Naive thymus-derived CD8-positive, alpha-beta T cell (primary cell): ENCODE measurements at regions not wholly inside any gene's neighbourhood (a gene's known extent, or its start where the extent isn't known, plus 50 kb on each side); places are given as distances from the start of the nearest gene placed in this dataset.

Experiments used
- ATAC-seq, 2 donors: fragments of 150-1000 bp; cut with Tn5 transposase in 1 of 2; sonication (Bioruptor Pico), chemical (Tn5 transposase) in 1 of 2; 1 replicate in 1 of 2; 2 replicates in 1 of 2; pipeline ENCODE4 v1.10.0; 2021; ENCODE audit warnings: mild to moderate bottlenecking in 2 of 2, moderate library complexity in 2 of 2
- POLR2A ChIA-PET: fragments of 350-600 bp; sonication (Branson Sonifier 250); formaldehyde crosslinking; loops from one replicate; lab custom pipeline; 2021; ENCODE audit warnings: antibody characterized with exemption; lab: Charles Lee
- DNase-seq, 10 donors: peaks; one replicate each; pipeline versions ENCODE4 v3.0.0 to v3.0.0-alpha.2; 2020 to 2022
- H3K27ac Mint-ChIP-seq, 10 donors: one replicate each; pipeline ENCODE4 v1.8.0; 2020 to 2022; ENCODE audit warnings: mild to moderate bottlenecking in 10 of 10, mixed read lengths in 10 of 10, moderate library complexity in 4 of 10, inconsistent platforms in 1 of 10
- H3K27me3 Mint-ChIP-seq, 5 donors: one replicate each; pipeline ENCODE4 v1.8.0; 2021 to 2022; ENCODE audit warnings: mixed read lengths in 5 of 5
- H3K36me3 Mint-ChIP-seq, 3 donors: one replicate each; pipeline ENCODE4 v1.8.0; 2020 to 2022; ENCODE audit warnings: mixed read lengths in 3 of 3, mild to moderate bottlenecking in 2 of 3, inconsistent platforms in 1 of 3
- H3K4me1 Mint-ChIP-seq, 4 donors: one replicate each; pipeline ENCODE4 v1.8.0; 2021 to 2022; ENCODE audit warnings: mixed read lengths in 4 of 4
- H3K4me3 Mint-ChIP-seq, 10 donors: one replicate each; pipeline ENCODE4 v1.8.0; 2020 to 2022; ENCODE audit warnings: mild to moderate bottlenecking in 10 of 10, mixed read lengths in 10 of 10, moderate library complexity in 6 of 10, inconsistent platforms in 1 of 10
- H3K9me3 Mint-ChIP-seq, 9 donors: one replicate each; pipeline ENCODE4 v1.8.0; 2020 to 2022; ENCODE audit warnings: mixed read lengths in 9 of 9, mild to moderate bottlenecking in 3 of 9, inconsistent platforms in 1 of 9, moderate library complexity in 1 of 9

DNA sequence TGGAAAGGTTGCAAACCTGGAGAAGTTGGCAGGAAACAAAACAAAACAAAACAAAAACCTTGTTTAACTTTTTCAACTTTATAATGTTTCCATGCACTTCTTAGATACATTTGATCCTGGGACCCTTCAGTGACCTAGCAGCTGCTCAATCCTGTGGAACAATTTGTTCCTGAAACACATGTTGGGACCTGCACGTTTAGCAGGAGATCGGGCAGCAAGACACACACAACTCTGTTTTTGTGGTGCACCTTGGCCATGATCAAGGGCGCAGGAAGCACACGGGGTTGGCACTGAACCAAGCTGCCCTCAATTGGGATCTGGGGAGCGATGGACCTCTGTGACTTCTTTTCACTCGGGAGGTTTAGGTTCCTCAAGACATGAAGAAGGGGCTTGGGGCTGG lies 268.7 kb downstream of the LOXHD1 start:
- ATAC-seq = no peak
- POLR2A ChIA-PET = no interaction called here
- Mint-ChIP-seq H3K36me3 (no peaks in the 10 kb centered on the region), H3K9me3 (no peaks in the 10 kb centered on the region), H3K4me1 (peaks cover 0 to 7% (median 0%) of the 10 kb centered on the region in 4 donors), H3K4me3 (no peak overlapping the region), H3K27ac (no peak overlapping the region), H3K27me3 (peaks cover 0 to 4% (median 0%) of the 10 kb centered on the region in 5 donors)
- DNase-seq = no peak

DNA sequence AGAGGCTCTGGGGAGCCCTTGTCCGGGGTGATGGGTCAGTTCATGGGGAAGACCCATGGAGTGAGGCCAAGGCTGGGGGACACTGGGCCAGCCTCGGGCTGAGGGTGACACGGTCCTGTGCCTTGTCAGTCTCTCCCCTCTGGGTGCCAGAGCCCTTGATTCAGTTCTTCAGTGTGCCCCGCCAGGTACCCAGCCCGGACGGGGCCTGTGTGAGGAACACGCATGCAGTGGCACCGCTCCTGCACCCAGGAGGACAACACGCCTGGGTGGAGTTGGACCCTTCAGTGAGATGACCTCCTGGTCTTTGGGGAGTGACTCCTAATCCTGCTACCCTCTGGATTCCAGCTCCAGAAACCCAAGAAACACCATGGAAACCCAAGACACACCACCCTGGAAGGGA lies 264.4 kb downstream of the LOXHD1 start:
- no peaks in the 10 kb centered on the region for H3K9me3 Mint-ChIP-seq
- no peak for DNase-seq
- peaks cover 4 to 6% (median 5%) of the 10 kb centered on the region in 4 donors for H3K4me1 Mint-ChIP-seq
- no peak for ATAC-seq
- no peaks in the 10 kb centered on the region for H3K36me3 Mint-ChIP-seq
- POLR2A ChIA-PET = no interaction called here
- H3K4me3 Mint-ChIP-seq = no peak overlapping the region
- H3K27me3 Mint-ChIP-seq = no peaks in the 10 kb centered on the region
- H3K27ac Mint-ChIP-seq = no peak overlapping the region

GRCh38 chr18:46393230-46393629 lies 263.8 kb downstream of the LOXHD1 start:
- H3K4me3 Mint-ChIP-seq = no peak overlapping the region
- H3K27me3 Mint-ChIP-seq = no peaks in the 10 kb centered on the region
- no peak overlapping the region for H3K27ac Mint-ChIP-seq
- no peak for DNase-seq
- no peaks in the 10 kb centered on the region for H3K36me3 Mint-ChIP-seq
- peaks cover 4 to 6% (median 5%) of the 10 kb centered on the region in 4 donors for H3K4me1 Mint-ChIP-seq
- POLR2A ChIA-PET = no interaction called here
- no peak for ATAC-seq
- no peaks in the 10 kb centered on the region for H3K9me3 Mint-ChIP-seq

- no peaks in the 10 kb centered on the region for H3K27me3 Mint-ChIP-seq
- POLR2A ChIA-PET = no interaction called here
- no peaks in the 10 kb centered on the region for H3K36me3 Mint-ChIP-seq
- no peak overlapping the region for H3K4me3 Mint-ChIP-seq
- DNase-seq (no peak), ATAC-seq (no peak)
- H3K9me3 Mint-ChIP-seq = no peaks in the 10 kb centered on the region
- no peak overlapping the region for H3K27ac Mint-ChIP-seq
- peaks cover 4 to 6% (median 5%) of the 10 kb centered on the region in 4 donors for H3K4me1 Mint-ChIP-seq
These were observed 263.1 kb downstream of the LOXHD1 start for GRCh38 chr18:46393961-46394360.

DNA sequence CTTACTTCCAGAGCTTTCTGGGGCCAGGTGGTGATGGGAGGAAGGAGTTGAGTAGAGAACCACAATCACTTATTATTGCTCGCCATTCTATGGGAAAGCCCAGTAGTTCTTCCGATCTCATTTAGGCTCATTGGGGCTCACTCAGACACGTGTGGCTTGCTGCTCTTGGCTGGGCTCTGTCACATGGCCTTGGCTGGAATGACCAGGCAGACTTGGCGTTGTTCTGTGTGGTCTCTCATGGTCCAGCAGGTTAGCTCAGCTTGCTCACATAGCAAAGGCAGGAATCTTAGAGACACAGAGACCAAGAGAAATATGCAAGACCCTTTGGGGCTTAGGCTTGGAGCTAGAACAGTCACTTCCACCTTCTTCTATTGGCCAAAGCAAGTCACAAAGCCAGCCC lies 261.2 kb downstream of the LOXHD1 start:
- DNase-seq (no peak), ATAC-seq (no peak)
- H3K27me3 Mint-ChIP-seq = peaks cover 0 to 3% (median 0%) of the 10 kb centered on the region in 5 donors
- no peak overlapping the region for H3K4me3 Mint-ChIP-seq
- POLR2A ChIA-PET = no interaction called here
- H3K27ac Mint-ChIP-seq = no peak overlapping the region
- peaks cover 4 to 6% (median 5%) of the 10 kb centered on the region in 4 donors for H3K4me1 Mint-ChIP-seq
- H3K9me3 Mint-ChIP-seq = no peaks in the 10 kb centered on the region
- no peaks in the 10 kb centered on the region for H3K36me3 Mint-ChIP-seq

GRCh38 chr18:46397174-46397573 lies 259.8 kb downstream of the LOXHD1 start:
- Mint-ChIP-seq H3K4me3 (no peak overlapping the region), H3K36me3 (no peaks in the 10 kb centered on the region), H3K27me3 (peaks cover 0 to 3% (median 0%) of the 10 kb centered on the region in 5 donors), H3K4me1 (peaks cover 4 to 8% (median 6%) of the 10 kb centered on the region in 4 donors), H3K9me3 (no peaks in the 10 kb centered on the region), H3K27ac (peak overlapping the region in 1 of 10 donors; percentile 49)
- DNase-seq = no peak
- POLR2A ChIA-PET = no interaction called here
- ATAC-seq = no peak

DNA sequence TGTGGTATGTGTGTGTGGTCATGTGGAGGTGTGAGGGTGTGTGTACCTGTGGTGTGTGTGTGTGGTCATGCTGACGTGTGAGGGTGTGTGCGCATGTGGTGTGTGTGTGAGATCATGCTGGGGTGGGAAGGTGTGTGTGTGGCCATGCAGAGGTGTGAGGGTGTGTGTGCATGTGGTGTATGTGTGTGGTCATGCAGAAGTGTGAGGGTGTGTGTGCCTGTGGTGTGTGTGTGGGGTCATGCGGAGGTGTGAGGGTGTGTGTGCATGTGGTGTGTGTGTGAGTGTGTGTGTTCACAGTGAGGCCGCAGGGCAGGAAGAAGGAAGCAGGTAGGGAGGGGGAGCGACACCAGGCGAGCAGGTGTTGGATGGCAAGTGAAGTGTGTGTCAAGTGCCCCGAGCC lies 259.0 kb downstream of the LOXHD1 start:
- DNase-seq (no peak), ATAC-seq (no peak)
- Mint-ChIP-seq H3K27ac (peak overlapping the region in 4 of 10 donors; percentile 61 to 69 (median 64)), H3K9me3 (no peaks in the 10 kb centered on the region), H3K36me3 (no peaks in the 10 kb centered on the region), H3K4me3 (peak overlapping the region in 1 of 10 donors; percentile 3), H3K4me1 (peaks cover 4 to 8% (median 6%) of the 10 kb centered on the region in 4 donors), H3K27me3 (peaks cover 0 to 3% (median 0%) of the 10 kb centered on the region in 5 donors)
- POLR2A ChIA-PET = no interaction called here

DNA sequence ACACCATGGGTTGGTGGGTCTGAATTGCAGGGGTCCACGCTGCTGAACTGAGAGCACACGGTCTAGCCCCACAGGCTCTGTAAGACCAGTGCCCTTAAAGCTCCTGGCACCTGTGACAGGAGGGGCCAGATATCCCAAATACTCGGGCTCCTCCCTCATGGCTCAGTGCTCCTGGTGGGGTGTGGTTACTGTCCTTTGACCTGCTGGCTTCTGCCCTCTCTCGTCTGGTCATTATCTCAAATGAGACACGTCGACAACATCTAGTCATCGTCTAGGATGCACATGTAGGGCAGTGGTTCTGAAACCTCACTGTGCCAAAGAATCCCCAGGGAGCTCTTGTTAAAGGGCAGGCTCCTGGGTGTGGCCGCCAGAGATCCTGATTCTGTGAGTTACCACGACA lies 258.4 kb downstream of the LOXHD1 start:
- H3K4me3 Mint-ChIP-seq = no peak overlapping the region
- DNase-seq (no peak), ATAC-seq (no peak)
- POLR2A ChIA-PET = no interaction called here
- no peaks in the 10 kb centered on the region for H3K9me3 Mint-ChIP-seq
- H3K27me3 Mint-ChIP-seq = peaks cover 0 to 3% (median 0%) of the 10 kb centered on the region in 5 donors
- H3K27ac Mint-ChIP-seq = peak overlapping the region in 1 of 10 donors; percentile 42
- peaks cover 4 to 8% (median 6%) of the 10 kb centered on the region in 4 donors for H3K4me1 Mint-ChIP-seq
- no peaks in the 10 kb centered on the region for H3K36me3 Mint-ChIP-seq

DNA sequence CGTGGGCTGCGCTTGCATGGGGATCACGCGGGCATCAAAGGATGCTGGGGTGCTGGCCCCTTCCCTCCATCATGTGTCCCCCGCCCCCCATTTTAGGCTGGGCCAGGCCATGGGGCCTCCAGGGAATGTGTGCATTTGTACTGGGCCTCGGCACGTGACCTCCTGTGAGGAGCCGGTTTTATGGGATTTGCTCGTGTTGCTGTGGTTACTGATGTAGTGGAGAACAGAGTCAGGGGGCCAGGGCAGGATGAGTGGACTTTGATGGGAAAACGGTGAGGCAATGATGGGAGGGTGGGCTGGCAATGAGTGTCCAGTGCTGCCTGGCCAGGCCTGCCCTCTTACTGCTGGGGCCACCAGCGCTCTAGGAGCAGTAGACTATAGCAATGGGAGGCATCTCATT lies 257.7 kb downstream of the LOXHD1 start:
- ATAC-seq = no peak
- Mint-ChIP-seq H3K36me3 (no peaks in the 10 kb centered on the region), H3K9me3 (no peaks in the 10 kb centered on the region), H3K27ac (no peak overlapping the region), H3K27me3 (peaks cover 0 to 3% (median 1%) of the 10 kb centered on the region in 5 donors), H3K4me3 (no peak overlapping the region), H3K4me1 (peaks cover 3 to 8% (median 6%) of the 10 kb centered on the region in 4 donors)
- DNase-seq = no peak
- POLR2A ChIA-PET = no interaction called here

GRCh38 chr18:46400449-46400848 lies 256.6 kb downstream of the LOXHD1 start:
- Mint-ChIP-seq H3K4me3 (no peak overlapping the region), H3K27ac (no peak overlapping the region), H3K27me3 (peaks cover 0 to 9% (median 6%) of the 10 kb centered on the region in 5 donors), H3K9me3 (no peaks in the 10 kb centered on the region), H3K4me1 (peaks cover 2 to 8% (median 6%) of the 10 kb centered on the region in 4 donors), H3K36me3 (no peaks in the 10 kb centered on the region)
- ATAC-seq (no peak), DNase-seq (no peak)
- POLR2A ChIA-PET = no interaction called here

DNA sequence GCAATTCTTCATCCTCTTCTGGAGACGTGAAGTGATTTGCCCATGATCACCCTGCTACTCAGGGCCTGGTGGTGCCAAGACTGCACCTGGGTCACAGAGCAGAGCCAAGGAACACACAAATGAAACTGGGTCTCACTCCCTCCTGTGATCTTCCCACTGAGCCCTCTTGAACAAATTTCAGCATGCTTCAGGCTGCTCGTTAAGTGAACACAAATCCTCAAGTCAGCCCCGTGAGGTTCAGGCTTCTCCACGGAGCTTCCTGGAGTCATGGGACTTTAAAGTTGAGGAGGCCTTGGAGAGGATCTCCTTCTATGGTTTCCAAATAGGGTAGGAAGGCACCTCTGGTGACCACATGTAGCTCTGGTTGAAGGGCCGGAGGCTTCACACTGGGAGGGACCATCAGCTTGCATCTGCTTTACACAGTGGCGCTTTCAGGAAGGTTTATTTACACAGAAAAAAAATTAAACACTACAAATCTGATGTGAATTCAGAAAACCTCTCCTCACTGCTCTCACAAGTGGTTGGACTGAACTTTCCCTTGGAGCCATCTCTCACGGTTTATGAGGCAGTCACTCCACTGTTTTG lies 255.4 kb downstream of the LOXHD1 start:
- Mint-ChIP-seq H3K4me1 (peaks cover 2 to 8% (median 4%) of the 10 kb centered on the region in 4 donors), H3K27ac (peak overlapping the region in 1 of 10 donors; percentile 56), H3K4me3 (no peak overlapping the region), H3K9me3 (no peaks in the 10 kb centered on the region), H3K36me3 (no peaks in the 10 kb centered on the region), H3K27me3 (peaks cover 0 to 10% (median 6%) of the 10 kb centered on the region in 5 donors)
- ATAC-seq (no peak), DNase-seq (no peak)
- POLR2A ChIA-PET = no interaction called here

GRCh38 chr18:46402396-46402795 lies 254.6 kb downstream of the LOXHD1 start:
- H3K27me3 Mint-ChIP-seq = peaks cover 3 to 12% (median 6%) of the 10 kb centered on the region in 5 donors

DNA sequence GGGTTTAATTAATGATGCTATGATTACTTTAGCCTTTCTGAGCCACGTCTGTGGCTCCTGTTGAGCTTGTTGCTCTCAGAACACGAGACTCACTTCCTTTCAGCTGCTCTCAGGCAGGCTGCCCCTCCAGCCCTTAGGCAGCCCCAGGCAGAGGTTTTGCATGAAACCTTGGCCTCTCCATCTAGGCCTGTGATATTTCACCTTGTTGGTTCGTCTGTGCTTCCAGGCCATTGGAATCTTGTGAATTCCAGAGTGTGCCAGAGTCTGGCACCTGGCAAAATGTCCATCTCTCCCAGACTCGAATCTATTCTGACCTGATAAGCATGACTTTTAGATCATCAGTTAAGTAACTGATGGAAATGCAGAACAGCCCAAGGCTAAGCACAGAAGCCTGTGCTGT lies 254.1 kb downstream of the LOXHD1 start:
- peaks cover 0 to 10% (median 2%) of the 10 kb centered on the region in 4 donors for H3K4me1 Mint-ChIP-seq
- no peak for DNase-seq
- no peak for ATAC-seq
- POLR2A ChIA-PET = no interaction called here
- H3K9me3 Mint-ChIP-seq = no peaks in the 10 kb centered on the region
- H3K27me3 Mint-ChIP-seq = peaks cover 3 to 14% (median 6%) of the 10 kb centered on the region in 5 donors
- no peaks in the 10 kb centered on the region for H3K36me3 Mint-ChIP-seq
- no peak overlapping the region for H3K27ac Mint-ChIP-seq
- no peak overlapping the region for H3K4me3 Mint-ChIP-seq

More at GRCh38 chr18:46402396-46402795, 254.6 kb downstream of the LOXHD1 start:
- H3K4me1 Mint-ChIP-seq = peaks cover 0 to 8% (median under 1%) of the 10 kb centered on the region in 4 donors
- POLR2A ChIA-PET = no interaction called here
- no peaks in the 10 kb centered on the region for H3K36me3 Mint-ChIP-seq
- H3K4me3 Mint-ChIP-seq = no peak overlapping the region
- ATAC-seq = no peak
- no peak overlapping the region for H3K27ac Mint-ChIP-seq
- H3K9me3 Mint-ChIP-seq = no peaks in the 10 kb centered on the region
- DNase-seq = no peak
